ENCODE measurements at regions not wholly inside any gene's neighbourhood (a gene's known extent, or its start where the extent isn't known, plus 50 kb on each side); places are given as distances from the start of the nearest gene placed in this dataset.
"Not testable (repeated sequence)": the region's sequence is repeated elsewhere in the genome, so short reads cannot be mapped to it uniquely, and the experiment has no call there.

DNA sequence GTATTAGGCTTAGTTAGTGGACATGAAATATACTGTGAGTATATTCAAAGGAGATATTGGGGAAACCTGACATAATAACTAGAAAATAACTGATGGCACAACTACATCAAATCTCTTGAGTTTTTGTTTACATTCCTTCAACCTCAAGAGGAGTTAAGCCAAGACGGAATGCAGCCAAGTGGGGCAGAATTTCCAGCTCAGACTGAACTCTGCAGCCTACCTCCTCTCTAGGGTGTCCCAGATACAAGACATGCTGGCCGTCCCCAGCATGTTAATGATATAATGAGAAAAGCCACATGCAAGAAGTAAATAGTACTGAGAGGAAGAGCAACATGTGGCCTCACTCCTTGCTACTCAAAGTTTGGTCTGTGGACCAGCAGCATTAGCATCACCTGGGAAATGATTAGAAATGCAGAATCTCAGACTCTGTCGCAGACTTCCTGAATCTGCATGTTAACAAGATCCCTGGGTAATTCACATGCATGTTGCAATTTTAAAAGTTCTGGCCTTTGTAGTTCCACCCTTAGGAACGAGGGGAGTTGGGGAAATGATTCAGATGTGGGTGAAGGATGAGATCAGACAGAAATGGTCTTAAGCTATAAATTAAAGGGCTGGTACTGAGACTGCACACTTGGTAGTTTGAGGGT, 118.4 kb upstream of the CACUL1 start:
- no peak for DNase-seq

DNA sequence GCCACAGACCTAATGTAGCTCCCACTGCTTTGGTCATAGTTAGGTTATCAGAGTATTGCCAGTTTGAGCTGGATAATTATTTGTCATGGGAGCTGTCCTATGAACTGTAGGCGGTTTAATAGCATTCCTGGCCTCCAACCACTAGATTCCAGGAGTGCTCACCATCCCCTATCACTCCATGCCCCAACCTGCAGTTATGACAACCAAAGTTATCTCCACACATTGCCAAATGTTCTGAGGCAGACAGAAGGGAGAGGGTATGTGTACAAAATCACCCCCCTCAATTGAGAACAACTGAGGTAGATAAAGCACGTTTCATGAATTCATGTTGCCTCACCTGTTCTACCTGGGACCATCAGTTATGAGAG, 119.0 kb upstream of the CACUL1 start:
- DNase-seq: no peak

DNA sequence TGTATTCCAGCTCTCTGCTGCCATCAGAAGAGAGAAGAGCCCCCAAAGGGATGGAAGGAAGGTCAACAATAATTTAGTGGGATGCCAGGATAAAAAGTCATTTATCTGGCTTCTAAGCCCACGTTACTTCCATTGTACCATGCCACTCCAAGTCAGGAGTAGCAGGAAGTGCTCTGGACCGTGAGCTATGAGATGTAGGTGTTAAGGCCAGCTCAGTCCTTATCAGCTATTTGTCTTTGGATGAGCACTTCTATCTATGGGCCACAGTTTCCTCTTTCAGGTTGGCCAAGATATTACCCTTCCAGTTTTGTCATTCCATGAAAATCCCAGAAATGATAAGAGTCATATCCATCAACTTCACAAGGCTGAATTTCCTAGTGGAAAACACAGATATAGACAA, 119.4 kb upstream of the CACUL1 start:
- DNase-seq: no peak

DNA sequence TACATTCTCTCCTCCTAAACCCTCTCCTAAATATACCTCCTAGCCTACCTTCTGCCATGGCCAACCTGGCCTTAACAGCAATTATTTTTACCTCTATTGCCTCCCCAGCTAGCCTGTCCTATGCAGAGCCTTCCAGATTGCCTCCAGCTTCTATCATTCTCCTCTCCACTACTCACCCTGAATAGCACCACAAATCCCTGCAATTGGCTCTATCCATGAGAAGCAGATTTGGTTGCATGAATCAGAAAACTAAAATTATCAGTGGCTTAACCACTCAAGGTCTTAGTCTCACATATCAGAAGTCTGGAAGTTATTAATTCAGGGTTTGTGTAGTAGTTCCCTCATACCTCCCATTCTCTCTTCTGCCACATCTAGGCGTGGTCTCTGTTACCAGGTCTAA, 120.3 kb upstream of the CACUL1 start:
- DNase-seq: no peak

GRCh38 chr10:118882741-118883140, 128.0 kb upstream of the CACUL1 start:
- DNase-seq: no peak

GRCh38 chr10:118892255-118892654, 137.3 kb upstream of the NANOS1 start:
- DNase-seq: no peak

- not testable (repeated sequence) for DNase-seq
Observed at GRCh38 chr10:118894891-118895290, 134.6 kb upstream of the NANOS1 start.

DNA sequence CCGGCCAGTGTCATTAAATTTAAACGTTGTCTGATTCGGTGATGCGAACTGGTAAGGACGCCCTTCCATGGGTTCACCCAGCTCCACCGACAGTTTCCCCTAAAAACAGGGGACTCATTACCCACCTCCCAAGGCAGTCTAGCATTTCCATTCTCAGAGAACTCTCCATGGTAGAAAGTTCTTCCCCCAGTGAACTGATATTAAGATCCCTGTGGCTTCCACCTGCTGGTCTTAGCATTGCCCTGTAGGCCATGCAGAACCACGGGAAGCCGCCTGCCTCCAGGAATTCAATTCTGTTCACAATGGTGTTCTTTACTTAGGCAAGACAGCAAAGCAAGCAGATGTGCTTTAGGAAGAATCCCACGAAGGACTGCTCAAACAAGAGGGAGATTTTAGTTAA, 128.9 kb upstream of the NANOS1 start:
- DNase-seq: no peak

- DNase-seq: no peak
Observed at GRCh38 chr10:118901380-118901779, 128.1 kb upstream of the NANOS1 start.

DNA sequence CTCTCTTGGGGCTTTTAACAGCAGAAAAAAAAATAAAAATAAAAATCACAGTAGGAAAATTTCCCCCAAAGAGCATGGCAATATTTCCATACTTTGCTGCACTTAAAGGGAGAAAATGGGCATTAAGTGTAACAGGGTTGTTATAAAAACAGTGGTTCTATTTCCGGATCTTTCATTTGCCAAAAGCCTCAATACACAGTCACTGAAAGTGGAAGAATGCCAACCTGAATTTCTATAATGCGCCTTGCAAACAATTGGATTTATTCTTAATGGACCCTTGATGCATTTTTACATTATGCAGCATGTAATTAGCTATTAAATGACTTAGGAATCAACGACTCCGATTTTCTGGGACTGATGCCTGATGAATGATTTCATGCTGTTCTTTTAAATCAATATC, 127.6 kb upstream of the NANOS1 start:
- no peak for DNase-seq

GRCh38 chr10:118902656-118903055, 126.9 kb upstream of the NANOS1 start:
- DNase-seq: not testable (repeated sequence)

DNA sequence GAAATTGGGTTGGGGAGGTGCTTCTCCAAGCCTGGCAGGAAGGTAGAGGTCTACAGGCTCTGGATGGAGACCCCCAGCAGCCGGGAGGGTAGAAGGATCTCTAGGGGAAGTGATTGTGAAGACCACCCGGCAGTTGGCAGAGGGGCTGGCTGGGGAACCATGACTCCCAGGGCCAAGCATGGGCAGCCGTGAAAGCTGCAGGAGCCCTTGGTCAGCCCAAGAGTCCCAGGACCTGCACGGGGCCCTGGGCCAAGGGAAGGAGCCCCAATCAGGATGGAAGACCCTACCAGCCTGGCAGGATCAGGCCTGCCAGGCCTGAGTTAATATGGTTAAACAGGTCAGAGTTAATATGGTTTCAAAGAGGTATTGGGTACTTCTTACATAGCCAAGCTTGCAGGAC, 126.3 kb upstream of the NANOS1 start:
- DNase-seq: no peak

DNA sequence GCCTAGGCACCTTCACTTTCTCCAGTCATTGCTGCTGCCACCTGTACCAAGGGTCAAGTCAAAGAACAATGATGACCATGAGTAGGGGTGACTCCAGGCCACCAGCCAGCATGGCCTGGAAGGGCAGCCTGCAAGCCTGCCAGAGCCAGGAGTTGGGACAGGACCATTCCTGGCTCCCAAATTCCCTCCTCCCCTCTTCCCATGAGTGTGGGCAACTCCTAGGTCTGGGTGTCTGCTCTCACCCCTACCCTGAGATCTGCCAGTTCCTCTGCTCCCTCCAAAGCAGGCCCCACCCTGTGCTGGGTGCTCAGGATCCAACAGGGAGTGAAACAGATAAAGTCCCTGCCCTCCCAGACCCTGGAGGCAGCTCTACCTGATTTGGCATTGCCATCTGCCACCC, 125.8 kb upstream of the NANOS1 start:
- DNase-seq: no peak

- no peak for DNase-seq
Observed at GRCh38 chr10:118904286-118904685, 125.2 kb upstream of the NANOS1 start.

DNA sequence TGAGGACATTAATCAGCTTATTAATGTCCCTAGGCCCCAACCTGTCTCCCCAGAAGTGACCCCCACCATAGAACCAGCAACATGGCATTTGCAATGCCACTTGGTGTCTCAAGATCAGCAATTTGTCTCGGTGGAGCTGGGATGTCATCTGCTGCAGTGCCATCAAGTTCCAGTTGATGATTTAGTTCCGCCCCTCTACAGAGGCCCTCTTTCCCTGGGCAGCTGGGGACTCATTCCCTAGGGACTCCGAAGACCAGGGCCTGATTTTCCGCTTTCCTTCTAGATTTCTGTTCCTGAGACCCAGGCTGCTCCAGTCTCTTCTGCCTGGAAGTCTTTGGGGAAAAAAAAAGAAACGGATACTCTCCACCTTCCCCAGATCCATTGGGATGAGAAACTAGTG, 122.5 kb upstream of the NANOS1 start:
- DNase-seq: no peak

GRCh38 chr10:118908557-118909256, 120.8 kb upstream of the NANOS1 start:
- DNase-seq: peak; percentile 17

DNA sequence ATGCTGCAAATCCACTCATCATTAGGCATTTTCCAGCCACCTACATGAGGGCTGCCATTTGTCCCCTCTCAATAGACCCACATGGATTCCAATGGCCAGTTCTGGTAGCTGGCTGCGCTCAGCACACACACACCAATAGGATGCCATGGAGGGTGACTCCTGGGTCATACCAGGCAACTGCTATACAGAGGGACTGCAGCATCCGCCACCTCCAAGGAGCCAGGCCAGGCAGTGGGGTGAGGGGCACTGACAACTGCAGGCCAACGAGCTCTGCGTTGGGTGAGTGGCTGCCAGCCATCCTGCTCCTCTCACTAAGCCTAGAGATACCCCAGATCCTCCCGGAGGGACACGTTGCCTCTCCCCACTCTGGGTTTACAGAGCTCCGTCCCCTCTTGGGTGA, 118.8 kb upstream of the NANOS1 start:
- no peak for DNase-seq

- DNase-seq: no peak
Observed at GRCh38 chr10:118911363-118911762, 118.2 kb upstream of the NANOS1 start.

DNA sequence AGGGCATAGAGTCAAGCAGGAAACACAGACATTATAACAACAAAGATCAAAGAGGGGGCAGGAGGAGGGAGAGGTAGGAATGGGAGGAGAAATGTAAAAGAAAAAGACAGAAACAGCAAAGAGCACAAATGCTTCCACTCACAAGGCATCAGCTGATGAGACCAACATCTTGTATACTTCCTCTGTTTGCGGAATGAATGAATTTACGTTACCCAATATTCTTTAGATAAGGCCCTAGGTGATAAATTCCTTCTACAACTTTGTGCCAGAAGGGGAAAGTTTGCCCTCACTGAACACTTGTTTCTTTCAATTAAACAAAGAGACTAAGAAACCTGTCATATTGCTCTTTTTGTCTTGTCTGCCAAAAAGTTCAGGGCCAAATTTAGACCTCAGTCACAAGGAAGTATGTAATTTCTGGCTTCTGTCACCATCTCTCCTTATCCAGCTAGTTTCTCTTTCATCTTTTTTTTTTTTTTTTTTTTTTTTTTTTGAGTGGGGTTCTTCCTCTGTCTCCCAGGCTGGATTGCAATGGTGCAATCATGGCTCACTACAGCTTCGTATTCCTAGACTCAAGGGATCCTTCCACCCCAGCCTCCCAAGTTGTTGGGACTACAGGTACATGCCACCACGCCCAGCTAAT, 116.4 kb upstream of the NANOS1 start:
- no peak for DNase-seq

- DNase-seq: no peak
Observed at GRCh38 chr10:118913825-118914224, 115.7 kb upstream of the NANOS1 start.

DNA sequence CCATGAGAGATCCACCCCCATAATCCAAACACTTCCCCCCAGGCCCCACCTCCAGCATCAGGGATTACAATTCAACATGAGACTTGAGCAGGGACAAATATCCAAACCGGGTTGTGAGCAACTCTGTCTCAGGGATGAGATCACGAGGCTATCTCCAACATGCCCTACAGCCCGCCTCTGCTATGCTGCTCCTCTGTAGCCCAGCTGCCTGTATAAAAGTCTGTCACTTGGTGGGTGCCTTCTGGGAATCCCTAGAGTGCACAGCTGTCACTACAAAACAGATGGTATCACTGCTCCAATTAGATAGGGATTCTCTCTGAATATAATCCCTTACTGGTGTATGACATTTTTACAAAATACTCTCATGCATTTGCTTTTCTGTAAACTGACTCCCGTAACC, 114.9 kb upstream of the NANOS1 start:
- no peak for DNase-seq

- no peak for DNase-seq
Observed at GRCh38 chr10:118915161-118915560, 114.4 kb upstream of the NANOS1 start.

- no peak for DNase-seq
Observed at GRCh38 chr10:118916777-118917176, 112.7 kb upstream of the NANOS1 start.

DNA sequence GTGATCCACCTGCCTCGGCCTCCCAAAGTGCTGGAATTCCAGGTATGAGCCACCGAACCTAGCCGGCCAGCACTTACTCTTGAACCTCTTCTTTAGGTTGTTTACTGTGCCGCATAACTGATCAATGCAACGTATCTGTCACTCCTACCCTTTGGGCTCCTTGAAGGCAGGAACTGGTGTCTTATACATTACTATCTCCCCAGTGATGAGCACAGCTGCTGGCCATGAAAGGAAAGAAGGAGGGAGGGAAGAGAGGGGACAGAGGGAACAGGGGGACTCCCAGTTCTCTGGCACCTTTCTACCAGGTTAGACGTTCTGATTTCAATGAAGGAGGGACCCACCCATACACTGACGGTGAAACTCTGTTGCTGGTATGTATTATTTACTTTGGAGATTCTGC, 111.8 kb upstream of the NANOS1 start:
- no peak for DNase-seq

- DNase-seq: no peak
Observed at GRCh38 chr10:118918116-118918515, 111.4 kb upstream of the NANOS1 start.
